K562 (cell line): ENCODE measurements at regions not wholly inside any gene's neighbourhood (a gene's known extent, or its start where the extent isn't known, plus 50 kb on each side); places are given as distances from the start of the nearest gene placed in this dataset.

Experiments used
- ATAC-seq: fragments of 200-7000 bp; cut with Tn5 transposase; 3 replicates; pipeline ENCODE4 v1.9.1; 2020; ENCODE audit warnings: moderate library complexity
- BruUV-seq: library from RNA; stranded (reverse); fragments of 400-500 nt; replicated peaks from 2 replicates; lab custom pipeline; 2021; lab: Mats Ljungman, UMichigan
- CTCF ChIA-PET: fragments of 300-600 bp; formaldehyde crosslinking; extraction: SDS; loops from one replicate; lab custom pipeline; 2021; ENCODE audit warnings: low intra/inter-chr PET ratio; lab: Yijun Ruan, JAX
- POLR2A ChIA-PET: fragments of 300-600, 350-650 bp; sonication (Branson Sonifier 250); formaldehyde crosslinking; extraction: SDS; loops from one replicate; lab custom pipeline; 2021; ENCODE audit warnings: antibody characterized with exemption, inconsistent platforms; lab: Yijun Ruan, JAX
- DNase-seq, 4 experiments: peaks; one replicate each; pipeline versions ENCODE4 v3.0.0 to v3.0.0-alpha.2; 2011 to 2018; ENCODE audit warnings: low spot score in 3 of 4, mixed read lengths in 3 of 4; ENCODE audit errors: extremely low read depth in 1 of 4
- FAIRE-seq: peaks from 2 replicates; lab custom pipeline; 2011; peaks lifted over from hg19 to GRCh38; lab: Jason Lieb, UNC
- H2AFZ ChIP-seq: 2 replicates; pipeline ENCODE4 v1.6.0; 2011; ENCODE audit warnings: low read depth, low read length, control low read depth, inconsistent platforms
- H3K27ac ChIP-seq: fragments of 200-600 bp; 3 replicates; pipeline ENCODE4 v1.8.0; 2011; ENCODE audit warnings: low read depth, mild to moderate bottlenecking, control low read depth, inconsistent platforms, low read length, moderate library complexity, mixed read lengths; ENCODE audit errors: extremely low read depth
- H3K27me3 ChIP-seq, 2 experiments: fragments of 300-600 bp in 1 of 2; 2 replicates in 1 of 2; 3 replicates in 1 of 2; pipeline versions ENCODE4 v1.6.0 to v1.8.0; 2011; ENCODE audit warnings: inconsistent platforms in 2 of 2, low read length in 2 of 2, mild to moderate bottlenecking in 1 of 2, mixed read lengths in 1 of 2, moderate library complexity in 1 of 2; ENCODE audit not compliant: control insufficient read depth in 2 of 2, insufficient read depth in 2 of 2
- H3K36me3 ChIP-seq: fragments of 300-600 bp; 3 replicates; pipeline ENCODE4 v1.8.0; 2011; ENCODE audit warnings: mild to moderate bottlenecking, low read length, inconsistent platforms; ENCODE audit not compliant: control insufficient read depth, insufficient read depth
- H3K4me1 ChIP-seq, 2 experiments: fragments of 200-600 bp in 1 of 2; replicated peaks in 1 of 2; 2 replicates in 1 of 2; 3 replicates in 1 of 2; pipeline versions ENCODE4 v1.5.1 to v1.8.0; 2011; ENCODE audit warnings: inconsistent platforms in 2 of 2, low read length in 2 of 2, mild to moderate bottlenecking in 1 of 2, mixed read lengths in 1 of 2, moderate library complexity in 1 of 2; ENCODE audit not compliant: control insufficient read depth in 2 of 2, insufficient read depth in 2 of 2
- H3K4me2 ChIP-seq: 2 replicates; pipeline ENCODE4 v1.6.1; 2011; ENCODE audit warnings: low read length, control low read depth, inconsistent platforms, mixed read lengths; ENCODE audit not compliant: insufficient read depth
- H3K4me3 ChIP-seq: fragments of 200-600 bp; sonication (generic), shearing (Covaris generic); 2 replicates; pipeline ENCODE4 v1.5.1; 2016; ENCODE audit warnings: control low read depth, inconsistent platforms
- H3K79me2 ChIP-seq: fragments of 200-600 bp; 3 replicates; pipeline ENCODE4 v1.8.0; 2011; ENCODE audit warnings: low read length, inconsistent platforms; ENCODE audit not compliant: control insufficient read depth, insufficient read depth
- H3K9ac ChIP-seq, 2 experiments: 2 replicates each; pipeline versions ENCODE4 v1.6.0 to v1.6.1; 2011; ENCODE audit warnings: low read depth in 2 of 2, low read length in 2 of 2, control low read depth in 1 of 2, inconsistent platforms in 1 of 2, mild to moderate bottlenecking in 1 of 2, mixed read lengths in 1 of 2; ENCODE audit not compliant: insufficient read depth in 1 of 2
- H3K9me1 ChIP-seq: one replicate; pipeline ENCODE4 v1.6.0; 2011; ENCODE audit warnings: inconsistent platforms, mild to moderate bottlenecking, low read length, moderate library complexity; ENCODE audit not compliant: control insufficient read depth, insufficient read depth
- H3K9me3 ChIP-seq: replicated peaks from 2 replicates; pipeline ENCODE4 v1.5.1; 2011; ENCODE audit warnings: low read depth, low read length, inconsistent platforms; ENCODE audit not compliant: control insufficient read depth, insufficient read depth
- H4K20me1 ChIP-seq: replicated peaks from 2 replicates; pipeline ENCODE4 v1.6.1; 2011; ENCODE audit warnings: low read length, inconsistent platforms, mixed read lengths; ENCODE audit not compliant: control insufficient read depth, insufficient read depth
- HCFC1 ChIP-seq: IDR thresholded peaks from 2 replicates; pipeline ENCODE4 v1.6.1; 2012; ENCODE audit warnings: low read depth, low read length, improper control_type of control experiment
- HNRNPLL ChIP-seq: fragments of 200-400 bp; formaldehyde crosslinking; IDR thresholded peaks from 2 replicates; pipeline ENCODE4 v1.6.1; 2017; ENCODE audit warnings: low read length, low read depth, mild to moderate bottlenecking; ENCODE audit not compliant: poor library complexity, severe bottlenecking
- POLR2AphosphoS5 ChIP-seq: IDR thresholded peaks from 2 replicates; pipeline ENCODE4 v1.6.1; 2011; ENCODE audit warnings: mild to moderate bottlenecking, low read depth, low read length, moderate library complexity; ENCODE audit not compliant: control insufficient read depth, insufficient read depth
- RBM25 ChIP-seq: fragments of 200-400 bp; formaldehyde crosslinking; IDR thresholded peaks from 2 replicates; pipeline ENCODE4 v1.6.1; 2018; ENCODE audit warnings: low read length, low read depth, moderate library complexity; ENCODE audit not compliant: severe bottlenecking
- SIX5 ChIP-seq, 2 experiments: IDR thresholded peaks; 2 replicates each; pipeline ENCODE4 v1.6.1; 2011; ENCODE audit warnings: low read length in 2 of 2, borderline replicate concordance in 1 of 2, low read depth in 1 of 2, mild to moderate bottlenecking in 1 of 2, moderate library complexity in 1 of 2; ENCODE audit not compliant: insufficient read depth in 1 of 2
- ZNF197 ChIP-seq: fragments of 200-800 bp; sonication (Bioruptor generic); IDR thresholded peaks from 2 replicates; pipeline ENCODE4 v1.6.1; 2016; ENCODE audit warnings: low read depth, missing genetic modification characterization, missing compliant biosample characterization
- WGBS: fragments of 100-300 bp; shearing (Covaris generic); methylation state at CpG from one replicate; pipeline ENCODE4 v1.1.6; 2016; ENCODE audit warnings: low coverage, mixed read lengths; ENCODE audit not compliant: insufficient coverage; ENCODE audit errors: missing lambda C conversion rate; 5-methylcytosine and 5-hydroxymethylcytosine counted together
- in situ Hi-C: fragments of 300-500 bp; cut with MboI; formaldehyde crosslinking; loops from 4 replicates; pipeline ENCODE4 v1.15.0; 2018; ENCODE audit warnings: inconsistent platforms, mixed read lengths
- intact Hi-C: fragments of 100-400 bp; cut with micrococcal nuclease; formaldehyde crosslinking; loops from 2 replicates; pipeline ENCODE4 v1.14.2; 2022

GRCh38 chr5:93305984-93306383 is 275.0 kb downstream of the NR2F1-AS1 start:
- Histone ChIP-seq H2AFZ (no peak overlapping the region), H3K4me3 (no peak overlapping the region), H4K20me1 (no peaks in the 10 kb centered on the region), H3K9me3 (no peaks in the 10 kb centered on the region), H3K9ac (no peak overlapping the region), H3K27ac (no peak overlapping the region), H3K4me1 (no peaks in the 10 kb centered on the region), H3K27me3 (no peaks in the 10 kb centered on the region), H3K36me3 (no peaks in the 10 kb centered on the region), H3K9me1 (no peaks in the 10 kb centered on the region), H3K79me2 (no peaks in the 10 kb centered on the region), H3K4me2 (no peak overlapping the region)
- no peak for DNase-seq
- POLR2A ChIA-PET: no interaction called here
- no peak for FAIRE-seq
- CTCF ChIA-PET: no interaction called here
- no peak for ATAC-seq
- in situ Hi-C loops (no loop called here), intact Hi-C loops (no loop called here)
- 5% methylated on average over 4 of the region's 4 CpGs for WGBS
- TF ChIP-seq ZNF197 (CRISPR knock-in tag): no peak
- no peak for TF ChIP-seq RBM25
- TF ChIP-seq HCFC1: no peak
- no peak for TF ChIP-seq SIX5 (IDR thresholded peaks at IDR 0.05; ENCODE audit: borderline replicate concordance in 1 of 2, insufficient read depth in 1 of 2, low read depth in 1 of 2, low read length in 2 of 2)
- no peak for TF ChIP-seq HNRNPLL
- TF ChIP-seq POLR2AphosphoS5: no peak
- no TSS peak for BruUV-seq
